GM23338 (cell line): ENCODE measurements at regions not wholly inside any gene's neighbourhood (a gene's known extent, or its start where the extent isn't known, plus 50 kb on each side); places are given as distances from the start of the nearest gene placed in this dataset.

ENCODE experiments used
- CREB1 ChIP-seq: fragments of 250-450 bp; sonication (Bioruptor Pico); IDR thresholded peaks from 2 replicates; pipeline ENCODE4 v1.5.0; 2020; ENCODE audit warnings: low read depth, mild to moderate bottlenecking, moderate library complexity
- EZH2 ChIP-seq: fragments of 200-600 bp; sonication (generic); IDR thresholded peaks from one replicate; pipeline ENCODE4 v1.8.0; 2017; ENCODE audit warnings: antibody characterized with exemption, mild to moderate bottlenecking, low read depth; ENCODE audit not compliant: unreplicated experiment
- EZH2phosphoT487 ChIP-seq: fragments of 200-600 bp; sonication (generic); IDR thresholded peaks from one replicate; pipeline ENCODE4 v1.8.1; 2018; ENCODE audit warnings: antibody characterized with exemption; ENCODE audit not compliant: unreplicated experiment
- JUNB ChIP-seq: IDR thresholded peaks from one replicate; pipeline ENCODE4 v1.6.1; 2016; ENCODE audit warnings: antibody characterized with exemption; ENCODE audit not compliant: unreplicated experiment
- NANOG ChIP-seq: IDR thresholded peaks from 2 replicates; pipeline ENCODE4 v1.6.1; 2016; ENCODE audit warnings: antibody characterized with exemption, borderline replicate concordance
- POLR2AphosphoS5 ChIP-seq: IDR thresholded peaks from 2 replicates; pipeline ENCODE4 v1.6.1; 2016; ENCODE audit warnings: antibody characterized with exemption, low read depth
- STAT1 ChIP-seq: IDR thresholded peaks from one replicate; pipeline ENCODE4 v1.6.1; 2016; ENCODE audit warnings: antibody characterized with exemption; ENCODE audit not compliant: unreplicated experiment
- ZNF114 ChIP-seq: fragments of 250-450 bp; sonication (Bioruptor Pico); IDR thresholded peaks from 2 replicates; pipeline ENCODE4 v1.5.0; 2020; ENCODE audit warnings: mild to moderate bottlenecking, moderate library complexity
- ZNF331 ChIP-seq: fragments of 250-450 bp; sonication (Bioruptor Pico); IDR thresholded peaks from 2 replicates; pipeline ENCODE4 v1.5.0; 2020; ENCODE audit warnings: low read depth, mild to moderate bottlenecking, moderate library complexity
- TF ChIP-seq, protein P1 (sequence below), 2 experiments: fragments of 200-600 bp in 1 of 2; sonication (generic) in 1 of 2; conservative IDR thresholded peaks; 2 replicates each; pipeline versions ENCODE4 v1.5.1 to v1.6.1; 2016 to 2017; ENCODE audit warnings: antibody characterized with exemption in 2 of 2, low read depth in 2 of 2, mild to moderate bottlenecking in 2 of 2, moderate library complexity in 1 of 2
- TF ChIP-seq, protein P2 (sequence below): IDR thresholded peaks from one replicate; pipeline ENCODE4 v1.6.1; 2018; ENCODE audit warnings: antibody characterized with exemption; ENCODE audit not compliant: unreplicated experiment
- TF ChIP-seq, protein P3 (sequence below): IDR thresholded peaks from 2 replicates; pipeline ENCODE4 v1.6.1; 2016; ENCODE audit warnings: antibody characterized with exemption
- TF ChIP-seq, protein P4 (sequence below): fragments of 250-450 bp; sonication (Bioruptor Pico); IDR thresholded peaks from 2 replicates; pipeline ENCODE4 v1.5.0; 2020; ENCODE audit warnings: mild to moderate bottlenecking, moderate library complexity

DNA sequence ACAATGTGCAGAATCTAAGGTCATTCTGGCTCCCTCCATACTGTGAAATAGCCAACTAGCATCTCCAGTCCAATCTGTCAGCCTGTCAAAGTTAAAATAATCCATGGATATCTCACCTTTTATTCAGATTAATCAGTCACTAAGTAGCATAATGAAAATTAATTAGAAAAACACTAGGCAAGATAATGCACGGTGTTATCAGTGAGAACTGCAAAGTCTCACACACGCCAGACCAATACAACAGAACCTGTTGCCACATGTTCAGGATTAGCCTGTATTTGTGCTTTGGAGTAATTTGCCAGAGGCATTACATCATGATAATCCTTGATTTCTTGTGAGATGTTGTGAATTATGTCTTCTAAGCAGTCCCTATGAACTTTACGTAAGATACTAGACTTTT is 820.4 kb upstream of the ALCAM start:
- TF ChIP-seq, protein P1, sequence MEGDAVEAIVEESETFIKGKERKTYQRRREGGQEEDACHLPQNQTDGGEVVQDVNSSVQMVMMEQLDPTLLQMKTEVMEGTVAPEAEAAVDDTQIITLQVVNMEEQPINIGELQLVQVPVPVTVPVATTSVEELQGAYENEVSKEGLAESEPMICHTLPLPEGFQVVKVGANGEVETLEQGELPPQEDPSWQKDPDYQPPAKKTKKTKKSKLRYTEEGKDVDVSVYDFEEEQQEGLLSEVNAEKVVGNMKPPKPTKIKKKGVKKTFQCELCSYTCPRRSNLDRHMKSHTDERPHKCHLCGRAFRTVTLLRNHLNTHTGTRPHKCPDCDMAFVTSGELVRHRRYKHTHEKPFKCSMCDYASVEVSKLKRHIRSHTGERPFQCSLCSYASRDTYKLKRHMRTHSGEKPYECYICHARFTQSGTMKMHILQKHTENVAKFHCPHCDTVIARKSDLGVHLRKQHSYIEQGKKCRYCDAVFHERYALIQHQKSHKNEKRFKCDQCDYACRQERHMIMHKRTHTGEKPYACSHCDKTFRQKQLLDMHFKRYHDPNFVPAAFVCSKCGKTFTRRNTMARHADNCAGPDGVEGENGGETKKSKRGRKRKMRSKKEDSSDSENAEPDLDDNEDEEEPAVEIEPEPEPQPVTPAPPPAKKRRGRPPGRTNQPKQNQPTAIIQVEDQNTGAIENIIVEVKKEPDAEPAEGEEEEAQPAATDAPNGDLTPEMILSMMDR (conservative IDR thresholded peaks at IDR 0.05; ENCODE audit: low read depth in 2 of 2), result no peak
- no peak for TF ChIP-seq POLR2AphosphoS5
- no peak for TF ChIP-seq EZH2phosphoT487
- no peak for TF ChIP-seq CREB1 (CRISPR knock-in tag)
- no peak for TF ChIP-seq EZH2
- TF ChIP-seq STAT1, result no peak
- TF ChIP-seq JUNB, result no peak
- TF ChIP-seq, protein P2, sequence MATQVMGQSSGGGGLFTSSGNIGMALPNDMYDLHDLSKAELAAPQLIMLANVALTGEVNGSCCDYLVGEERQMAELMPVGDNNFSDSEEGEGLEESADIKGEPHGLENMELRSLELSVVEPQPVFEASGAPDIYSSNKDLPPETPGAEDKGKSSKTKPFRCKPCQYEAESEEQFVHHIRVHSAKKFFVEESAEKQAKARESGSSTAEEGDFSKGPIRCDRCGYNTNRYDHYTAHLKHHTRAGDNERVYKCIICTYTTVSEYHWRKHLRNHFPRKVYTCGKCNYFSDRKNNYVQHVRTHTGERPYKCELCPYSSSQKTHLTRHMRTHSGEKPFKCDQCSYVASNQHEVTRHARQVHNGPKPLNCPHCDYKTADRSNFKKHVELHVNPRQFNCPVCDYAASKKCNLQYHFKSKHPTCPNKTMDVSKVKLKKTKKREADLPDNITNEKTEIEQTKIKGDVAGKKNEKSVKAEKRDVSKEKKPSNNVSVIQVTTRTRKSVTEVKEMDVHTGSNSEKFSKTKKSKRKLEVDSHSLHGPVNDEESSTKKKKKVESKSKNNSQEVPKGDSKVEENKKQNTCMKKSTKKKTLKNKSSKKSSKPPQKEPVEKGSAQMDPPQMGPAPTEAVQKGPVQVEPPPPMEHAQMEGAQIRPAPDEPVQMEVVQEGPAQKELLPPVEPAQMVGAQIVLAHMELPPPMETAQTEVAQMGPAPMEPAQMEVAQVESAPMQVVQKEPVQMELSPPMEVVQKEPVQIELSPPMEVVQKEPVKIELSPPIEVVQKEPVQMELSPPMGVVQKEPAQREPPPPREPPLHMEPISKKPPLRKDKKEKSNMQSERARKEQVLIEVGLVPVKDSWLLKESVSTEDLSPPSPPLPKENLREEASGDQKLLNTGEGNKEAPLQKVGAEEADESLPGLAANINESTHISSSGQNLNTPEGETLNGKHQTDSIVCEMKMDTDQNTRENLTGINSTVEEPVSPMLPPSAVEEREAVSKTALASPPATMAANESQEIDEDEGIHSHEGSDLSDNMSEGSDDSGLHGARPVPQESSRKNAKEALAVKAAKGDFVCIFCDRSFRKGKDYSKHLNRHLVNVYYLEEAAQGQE, result no peak
- TF ChIP-seq NANOG, result no peak
- no peak for TF ChIP-seq ZNF114 (CRISPR knock-in tag)
- TF ChIP-seq ZNF331 (CRISPR knock-in tag), result no peak
- TF ChIP-seq, protein P3, sequence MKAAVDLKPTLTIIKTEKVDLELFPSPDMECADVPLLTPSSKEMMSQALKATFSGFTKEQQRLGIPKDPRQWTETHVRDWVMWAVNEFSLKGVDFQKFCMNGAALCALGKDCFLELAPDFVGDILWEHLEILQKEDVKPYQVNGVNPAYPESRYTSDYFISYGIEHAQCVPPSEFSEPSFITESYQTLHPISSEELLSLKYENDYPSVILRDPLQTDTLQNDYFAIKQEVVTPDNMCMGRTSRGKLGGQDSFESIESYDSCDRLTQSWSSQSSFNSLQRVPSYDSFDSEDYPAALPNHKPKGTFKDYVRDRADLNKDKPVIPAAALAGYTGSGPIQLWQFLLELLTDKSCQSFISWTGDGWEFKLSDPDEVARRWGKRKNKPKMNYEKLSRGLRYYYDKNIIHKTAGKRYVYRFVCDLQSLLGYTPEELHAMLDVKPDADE, result no peak
- TF ChIP-seq, protein P4, sequence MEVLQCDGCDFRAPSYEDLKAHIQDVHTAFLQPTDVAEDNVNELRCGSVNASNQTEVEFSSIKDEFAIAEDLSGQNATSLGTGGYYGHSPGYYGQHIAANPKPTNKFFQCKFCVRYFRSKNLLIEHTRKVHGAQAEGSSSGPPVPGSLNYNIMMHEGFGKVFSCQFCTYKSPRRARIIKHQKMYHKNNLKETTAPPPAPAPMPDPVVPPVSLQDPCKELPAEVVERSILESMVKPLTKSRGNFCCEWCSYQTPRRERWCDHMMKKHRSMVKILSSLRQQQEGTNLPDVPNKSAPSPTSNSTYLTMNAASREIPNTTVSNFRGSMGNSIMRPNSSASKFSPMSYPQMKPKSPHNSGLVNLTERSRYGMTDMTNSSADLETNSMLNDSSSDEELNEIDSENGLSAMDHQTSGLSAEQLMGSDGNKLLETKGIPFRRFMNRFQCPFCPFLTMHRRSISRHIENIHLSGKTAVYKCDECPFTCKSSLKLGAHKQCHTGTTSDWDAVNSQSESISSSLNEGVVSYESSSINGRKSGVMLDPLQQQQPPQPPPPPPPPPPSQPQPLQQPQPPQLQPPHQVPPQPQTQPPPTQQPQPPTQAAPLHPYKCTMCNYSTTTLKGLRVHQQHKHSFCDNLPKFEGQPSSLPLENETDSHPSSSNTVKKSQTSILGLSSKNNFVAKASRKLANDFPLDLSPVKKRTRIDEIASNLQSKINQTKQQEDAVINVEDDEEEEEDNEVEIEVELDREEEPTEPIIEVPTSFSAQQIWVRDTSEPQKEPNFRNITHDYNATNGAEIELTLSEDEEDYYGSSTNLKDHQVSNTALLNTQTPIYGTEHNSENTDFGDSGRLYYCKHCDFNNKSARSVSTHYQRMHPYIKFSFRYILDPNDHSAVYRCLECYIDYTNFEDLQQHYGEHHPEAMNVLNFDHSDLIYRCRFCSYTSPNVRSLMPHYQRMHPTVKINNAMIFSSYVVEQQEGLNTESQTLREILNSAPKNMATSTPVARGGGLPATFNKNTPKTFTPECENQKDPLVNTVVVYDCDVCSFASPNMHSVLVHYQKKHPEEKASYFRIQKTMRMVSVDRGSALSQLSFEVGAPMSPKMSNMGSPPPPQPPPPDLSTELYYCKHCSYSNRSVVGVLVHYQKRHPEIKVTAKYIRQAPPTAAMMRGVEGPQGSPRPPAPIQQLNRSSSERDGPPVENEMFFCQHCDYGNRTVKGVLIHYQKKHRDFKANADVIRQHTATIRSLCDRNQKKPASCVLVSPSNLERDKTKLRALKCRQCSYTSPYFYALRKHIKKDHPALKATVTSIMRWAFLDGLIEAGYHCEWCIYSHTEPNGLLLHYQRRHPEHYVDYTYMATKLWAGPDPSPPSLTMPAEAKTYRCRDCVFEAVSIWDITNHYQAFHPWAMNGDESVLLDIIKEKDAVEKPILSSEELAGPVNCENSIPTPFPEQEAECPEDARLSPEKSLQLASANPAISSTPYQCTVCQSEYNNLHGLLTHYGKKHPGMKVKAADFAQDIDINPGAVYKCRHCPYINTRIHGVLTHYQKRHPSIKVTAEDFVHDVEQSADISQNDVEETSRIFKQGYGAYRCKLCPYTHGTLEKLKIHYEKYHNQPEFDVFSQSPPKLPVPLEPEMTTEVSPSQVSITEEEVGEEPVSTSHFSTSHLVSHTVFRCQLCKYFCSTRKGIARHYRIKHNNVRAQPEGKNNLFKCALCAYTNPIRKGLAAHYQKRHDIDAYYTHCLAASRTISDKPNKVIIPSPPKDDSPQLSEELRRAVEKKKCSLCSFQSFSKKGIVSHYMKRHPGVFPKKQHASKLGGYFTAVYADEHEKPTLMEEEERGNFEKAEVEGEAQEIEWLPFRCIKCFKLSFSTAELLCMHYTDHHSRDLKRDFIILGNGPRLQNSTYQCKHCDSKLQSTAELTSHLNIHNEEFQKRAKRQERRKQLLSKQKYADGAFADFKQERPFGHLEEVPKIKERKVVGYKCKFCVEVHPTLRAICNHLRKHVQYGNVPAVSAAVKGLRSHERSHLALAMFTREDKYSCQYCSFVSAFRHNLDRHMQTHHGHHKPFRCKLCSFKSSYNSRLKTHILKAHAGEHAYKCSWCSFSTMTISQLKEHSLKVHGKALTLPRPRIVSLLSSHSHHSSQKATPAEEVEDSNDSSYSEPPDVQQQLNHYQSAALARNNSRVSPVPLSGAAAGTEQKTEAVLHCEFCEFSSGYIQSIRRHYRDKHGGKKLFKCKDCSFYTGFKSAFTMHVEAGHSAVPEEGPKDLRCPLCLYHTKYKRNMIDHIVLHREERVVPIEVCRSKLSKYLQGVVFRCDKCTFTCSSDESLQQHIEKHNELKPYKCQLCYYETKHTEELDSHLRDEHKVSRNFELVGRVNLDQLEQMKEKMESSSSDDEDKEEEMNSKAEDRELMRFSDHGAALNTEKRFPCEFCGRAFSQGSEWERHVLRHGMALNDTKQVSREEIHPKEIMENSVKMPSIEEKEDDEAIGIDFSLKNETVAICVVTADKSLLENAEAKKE, result no peak
